T-cell (primary cell): ENCODE measurements at regions not wholly inside any gene's neighbourhood (a gene's known extent, or its start where the extent isn't known, plus 50 kb on each side); places are given as distances from the start of the nearest gene placed in this dataset.

ENCODE experiments used
- ATAC-seq, 4 experiments: fragments of 200-7000 bp in 3 of 4; fragments of 150-1000 bp in 1 of 4; cut with Tn5 transposase; replicated peaks in 1 of 4; 1 replicate in 3 of 4; 2 replicates in 1 of 4; pipeline ENCODE4 v1.10.0; 2021; ENCODE audit warnings: moderate library complexity in 3 of 4, mild to moderate bottlenecking in 2 of 4, moderate number of reproducible peaks in 1 of 4
- CTCF ChIA-PET, 2 donors: fragments of 300-600 bp; sonication (Branson Sonifier 250); formaldehyde crosslinking; loops; one replicate each; lab custom pipeline; 2022; ENCODE audit warnings: antibody characterized with exemption in 2 of 2; lab: Charles Lee
- POLR2A ChIA-PET, 2 donors: fragments of 300-600 bp; sonication (Branson Sonifier 250); formaldehyde crosslinking; loops; one replicate each; lab custom pipeline; 2022; ENCODE audit warnings: antibody characterized with exemption in 2 of 2; lab: Charles Lee
- DNase-seq, 35 experiments: peaks; one replicate each; pipeline versions ENCODE4 v3.0.0 to v3.0.0-alpha.2; 2013 to 2023
- H3K27ac ChIP-seq: one replicate; pipeline ENCODE4 v1.5.1; 2013; ENCODE audit warnings: low read length
- H3K27me3 ChIP-seq, 2 experiments: replicated peaks in 1 of 2; 1 replicate in 1 of 2; 2 replicates in 1 of 2; pipeline versions ENCODE4 v1.6.1 to v1.7.0; 2013; ENCODE audit warnings: low read length in 1 of 2, mixed read lengths in 1 of 2; ENCODE audit not compliant: control insufficient read depth in 2 of 2, insufficient read depth in 2 of 2; ENCODE audit errors: extremely low read depth in 1 of 2
- H3K36me3 ChIP-seq, 2 donors: 1 replicate in 1 of 2; 2 replicates in 1 of 2; pipeline versions ENCODE4 v1.6.1 to v1.7.0; 2013; ENCODE audit warnings: low read length in 1 of 2; ENCODE audit not compliant: control insufficient read depth in 2 of 2, insufficient read depth in 1 of 2; ENCODE audit errors: extremely low read depth in 1 of 2
- H3K4me1 ChIP-seq, 2 experiments: 1 replicate in 1 of 2; 2 replicates in 1 of 2; pipeline versions ENCODE4 v1.6.1 to v1.7.0; 2013; ENCODE audit warnings: low read length in 2 of 2, mixed read lengths in 1 of 2; ENCODE audit not compliant: insufficient read depth in 2 of 2, control insufficient read depth in 1 of 2; ENCODE audit errors: extremely low read depth in 1 of 2
- H3K4me3 ChIP-seq, 2 donors: 1 replicate in 1 of 2; 2 replicates in 1 of 2; pipeline versions ENCODE4 v1.5.1 to v1.7.0; 2013; ENCODE audit warnings: mild to moderate bottlenecking in 2 of 2, low read length in 1 of 2, moderate library complexity in 1 of 2; ENCODE audit not compliant: control insufficient read depth in 1 of 2; ENCODE audit errors: extremely low read depth in 1 of 2
- H3K9me3 ChIP-seq: 2 replicates; pipeline ENCODE4 v1.7.0; 2013
- H3K27ac Mint-ChIP-seq, 2 donors: one replicate each; pipeline ENCODE4 v1.8.0; 2020 to 2021; ENCODE audit warnings: mild to moderate bottlenecking in 2 of 2, mixed read lengths in 2 of 2
- H3K27me3 Mint-ChIP-seq, 2 donors: one replicate each; pipeline ENCODE4 v1.8.0; 2021 to 2022; ENCODE audit warnings: mixed read lengths in 2 of 2
- H3K36me3 Mint-ChIP-seq: one replicate; pipeline ENCODE4 v1.8.0; 2021; ENCODE audit warnings: mixed read lengths
- H3K4me1 Mint-ChIP-seq, 3 donors: one replicate each; pipeline ENCODE4 v1.8.0; 2020 to 2022; ENCODE audit warnings: mixed read lengths in 3 of 3, mild to moderate bottlenecking in 1 of 3
- H3K4me3 Mint-ChIP-seq, 3 donors: one replicate each; pipeline ENCODE4 v1.8.0; 2020 to 2022; ENCODE audit warnings: mild to moderate bottlenecking in 3 of 3, mixed read lengths in 3 of 3, moderate library complexity in 3 of 3
- H3K9me3 Mint-ChIP-seq, 3 donors: one replicate each; pipeline ENCODE4 v1.8.0; 2020 to 2022; ENCODE audit warnings: mixed read lengths in 3 of 3
- WGBS: methylation state at CpG from one replicate; pipeline ENCODE4 v1.1.5; 2013; ENCODE audit warnings: missing lambda C conversion rate; ENCODE audit not compliant: insufficient coverage; 5-methylcytosine and 5-hydroxymethylcytosine counted together

GRCh38 chr5:89584339-89584956, 701.5 kb upstream of the MEF2C start:
- POLR2A ChIA-PET = interaction anchor here in 1 of 2 donors (0.6 kb wide), 1 partner anchor 32 kb away, joined by 3 read pairs; no protein-coding TSS in a partner anchor
- Histone ChIP-seq H3K9me3 (no peaks in the 10 kb centered on the region), H3K4me1 (no peaks in the 10 kb centered on the region), H3K4me3 (no peak overlapping the region), H3K27me3 (no peaks in the 10 kb centered on the region), H3K36me3 (no peaks in the 10 kb centered on the region), H3K27ac (no peak overlapping the region)
- Mint-ChIP-seq H3K4me1 (no peaks in the 10 kb centered on the region), H3K9me3 (peaks cover 2 to 16% (median 13%) of the 10 kb centered on the region in 3 donors), H3K27ac (no peak overlapping the region), H3K36me3 (no peaks in the 10 kb centered on the region), H3K27me3 (no peaks in the 10 kb centered on the region), H3K4me3 (no peak overlapping the region)
- WGBS = no CpG with 5 or more reads among the region's 5 CpGs
- DNase-seq = no peak
- CTCF ChIA-PET = interaction anchor here in 1 of 2 donors (0.7 kb wide), 1 partner anchor 645 kb away, joined by 3 read pairs; no protein-coding TSS in a partner anchor
- ATAC-seq = no peak

DNA sequence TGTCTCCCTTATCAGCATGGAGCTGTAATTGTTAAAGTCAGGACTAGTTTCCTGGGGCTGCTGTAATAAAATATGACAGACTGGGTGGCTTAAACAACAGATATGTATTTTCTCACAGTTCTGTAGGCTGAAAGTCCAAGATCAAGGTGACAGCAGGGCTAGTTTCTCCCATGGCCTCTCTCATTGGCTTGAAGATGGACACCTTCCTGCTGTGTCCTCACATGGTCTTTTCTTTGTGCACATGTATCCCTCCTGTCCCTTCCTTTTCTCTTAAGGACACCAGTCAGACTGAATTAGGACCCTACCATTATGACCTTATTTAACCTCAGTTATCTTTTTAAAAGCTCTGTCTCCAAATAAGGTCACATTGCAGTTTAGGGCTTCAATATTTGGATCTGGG, 700.5 kb upstream of the MEF2C start:
- H3K4me1 ChIP-seq = no peaks in the 10 kb centered on the region
- ChIA-PET CTCF (no interaction called here), POLR2A (no interaction called here)
- no peak overlapping the region for H3K4me3 Mint-ChIP-seq
- no peaks in the 10 kb centered on the region for H3K27me3 ChIP-seq
- ATAC-seq = no peak
- no peaks in the 10 kb centered on the region for H3K36me3 ChIP-seq
- no peaks in the 10 kb centered on the region for H3K4me1 Mint-ChIP-seq
- H3K9me3 ChIP-seq = no peaks in the 10 kb centered on the region
- H3K27me3 Mint-ChIP-seq = no peaks in the 10 kb centered on the region
- H3K27ac Mint-ChIP-seq = no peak overlapping the region
- DNase-seq = no peak
- no peaks in the 10 kb centered on the region for H3K36me3 Mint-ChIP-seq
- H3K27ac ChIP-seq = no peak overlapping the region
- H3K4me3 ChIP-seq = no peak overlapping the region
- H3K9me3 Mint-ChIP-seq = peaks cover 2 to 19% (median 13%) of the 10 kb centered on the region in 3 donors

GRCh38 chr5:89582768-89583339, 699.9 kb upstream of the MEF2C start:
- Histone ChIP-seq H3K4me3 (no peak overlapping the region), H3K27me3 (no peaks in the 10 kb centered on the region), H3K27ac (no peak overlapping the region), H3K36me3 (no peaks in the 10 kb centered on the region), H3K4me1 (no peaks in the 10 kb centered on the region), H3K9me3 (no peaks in the 10 kb centered on the region)
- Mint-ChIP-seq H3K27ac (no peak overlapping the region), H3K4me3 (no peak overlapping the region), H3K27me3 (no peaks in the 10 kb centered on the region), H3K36me3 (no peaks in the 10 kb centered on the region), H3K9me3 (peaks cover 0 to 22% (median 13%) of the 10 kb centered on the region in 3 donors), H3K4me1 (no peaks in the 10 kb centered on the region)
- DNase-seq = no peak
- no CpG with 5 or more reads among the region's 1 CpG for WGBS
- CTCF ChIA-PET = no interaction called here
- POLR2A ChIA-PET = no interaction called here
- no peak for ATAC-seq

DNA sequence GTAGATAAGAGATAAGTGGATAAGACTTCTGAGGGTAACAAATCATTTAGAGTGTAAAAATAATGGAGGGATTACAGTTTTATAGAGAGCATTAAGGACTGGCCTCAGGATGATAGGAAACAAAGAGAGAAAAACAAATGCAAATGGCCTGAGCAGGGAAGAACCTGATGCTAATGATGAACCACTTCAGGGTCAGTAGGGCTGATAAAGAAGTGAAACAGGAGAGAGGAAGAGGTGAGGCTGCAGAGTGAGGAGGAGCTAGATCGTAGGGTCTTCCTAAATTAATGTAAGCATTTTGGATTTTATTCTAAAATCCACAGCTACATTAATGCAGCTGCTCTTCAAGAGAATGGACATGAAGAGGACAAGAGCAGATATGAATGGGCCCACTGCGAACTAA, 698.0 kb upstream of the MEF2C start:
- peaks cover 0 to 17% (median 8%) of the 10 kb centered on the region in 3 donors for H3K9me3 Mint-ChIP-seq
- no peaks in the 10 kb centered on the region for H3K36me3 ChIP-seq

GRCh38 chr5:89575319-89575718, 692.3 kb upstream of the MEF2C start:
- Histone ChIP-seq H3K4me1 (no peaks in the 10 kb centered on the region), H3K9me3 (no peaks in the 10 kb centered on the region), H3K27ac (no peak overlapping the region), H3K4me3 (no peak overlapping the region), H3K36me3 (no peaks in the 10 kb centered on the region), H3K27me3 (no peaks in the 10 kb centered on the region)
- ChIA-PET CTCF (no interaction called here), POLR2A (no interaction called here)
- H3K36me3 Mint-ChIP-seq = no peaks in the 10 kb centered on the region
- no peaks in the 10 kb centered on the region for H3K27me3 Mint-ChIP-seq
- no peak overlapping the region for H3K27ac Mint-ChIP-seq
- no peaks in the 10 kb centered on the region for H3K4me1 Mint-ChIP-seq
- DNase-seq (no peak), ATAC-seq (no peak)
- peaks cover 0 to 9% (median 0%) of the 10 kb centered on the region in 3 donors for H3K9me3 Mint-ChIP-seq
- no peak overlapping the region for H3K4me3 Mint-ChIP-seq

More for the DNA sequence above, 698.0 kb upstream of the MEF2C start:
- DNase-seq (no peak), ATAC-seq (no peak)
- no CpG with 5 or more reads among the region's 2 CpGs for WGBS
- Histone ChIP-seq H3K27ac (no peak overlapping the region), H3K27me3 (no peaks in the 10 kb centered on the region), H3K4me3 (no peak overlapping the region), H3K4me1 (no peaks in the 10 kb centered on the region), H3K9me3 (no peaks in the 10 kb centered on the region)
- no peak overlapping the region for H3K27ac Mint-ChIP-seq
- no peak overlapping the region for H3K4me3 Mint-ChIP-seq
- H3K36me3 Mint-ChIP-seq = no peaks in the 10 kb centered on the region
- ChIA-PET POLR2A (no interaction called here), CTCF (no interaction called here)
- no peaks in the 10 kb centered on the region for H3K27me3 Mint-ChIP-seq
- H3K4me1 Mint-ChIP-seq = no peaks in the 10 kb centered on the region

- ChIA-PET POLR2A (no interaction called here), CTCF (no interaction called here)
- Histone ChIP-seq H3K27me3 (no peaks in the 10 kb centered on the region), H3K36me3 (no peaks in the 10 kb centered on the region), H3K4me3 (no peak overlapping the region), H3K9me3 (no peaks in the 10 kb centered on the region), H3K4me1 (no peaks in the 10 kb centered on the region), H3K27ac (no peak overlapping the region)
- 83% methylated on average over 1 of the region's 4 CpGs for WGBS
- peaks cover 0 to 8% (median 0%) of the 10 kb centered on the region in 3 donors for H3K9me3 Mint-ChIP-seq
- no peaks in the 10 kb centered on the region for H3K36me3 Mint-ChIP-seq
- no peaks in the 10 kb centered on the region for H3K4me1 Mint-ChIP-seq
- no peak overlapping the region for H3K4me3 Mint-ChIP-seq
- DNase-seq (no peak), ATAC-seq (no peak)
- no peak overlapping the region for H3K27ac Mint-ChIP-seq
- no peaks in the 10 kb centered on the region for H3K27me3 Mint-ChIP-seq
Measured at GRCh38 chr5:89573345-89573744, 690.4 kb upstream of the MEF2C start.
